ENCODE measurements at regions not wholly inside any gene's neighbourhood (a gene's known extent, or its start where the extent isn't known, plus 50 kb on each side); places are given as distances from the start of the nearest gene placed in this dataset.
"Not testable (repeated sequence)": the region's sequence is repeated elsewhere in the genome, so short reads cannot be mapped to it uniquely, and the experiment has no call there.

DNA sequence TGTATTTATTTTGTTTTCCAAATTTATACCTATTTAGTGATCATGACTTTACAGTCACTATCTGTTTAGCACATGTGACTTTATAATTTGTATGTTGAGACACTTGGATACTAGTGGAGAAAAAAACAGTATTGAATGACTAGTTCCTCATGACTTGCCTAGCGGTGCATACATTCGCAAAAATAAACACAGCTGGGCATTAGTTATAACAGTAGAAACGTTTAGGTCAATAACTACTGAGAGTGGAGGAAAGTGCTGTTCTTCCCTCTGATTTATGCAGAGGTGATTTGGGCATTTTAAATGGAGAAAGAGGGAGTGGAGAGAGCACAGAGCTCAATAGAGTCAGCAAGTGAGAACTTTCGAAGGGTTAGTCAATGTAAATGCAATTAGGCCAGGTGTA is 1679.0 kb upstream of the B3GALT2 start:
- no TSS peak for BruUV-seq (replicated peaks)
- TF ChIP-seq, protein P1, sequence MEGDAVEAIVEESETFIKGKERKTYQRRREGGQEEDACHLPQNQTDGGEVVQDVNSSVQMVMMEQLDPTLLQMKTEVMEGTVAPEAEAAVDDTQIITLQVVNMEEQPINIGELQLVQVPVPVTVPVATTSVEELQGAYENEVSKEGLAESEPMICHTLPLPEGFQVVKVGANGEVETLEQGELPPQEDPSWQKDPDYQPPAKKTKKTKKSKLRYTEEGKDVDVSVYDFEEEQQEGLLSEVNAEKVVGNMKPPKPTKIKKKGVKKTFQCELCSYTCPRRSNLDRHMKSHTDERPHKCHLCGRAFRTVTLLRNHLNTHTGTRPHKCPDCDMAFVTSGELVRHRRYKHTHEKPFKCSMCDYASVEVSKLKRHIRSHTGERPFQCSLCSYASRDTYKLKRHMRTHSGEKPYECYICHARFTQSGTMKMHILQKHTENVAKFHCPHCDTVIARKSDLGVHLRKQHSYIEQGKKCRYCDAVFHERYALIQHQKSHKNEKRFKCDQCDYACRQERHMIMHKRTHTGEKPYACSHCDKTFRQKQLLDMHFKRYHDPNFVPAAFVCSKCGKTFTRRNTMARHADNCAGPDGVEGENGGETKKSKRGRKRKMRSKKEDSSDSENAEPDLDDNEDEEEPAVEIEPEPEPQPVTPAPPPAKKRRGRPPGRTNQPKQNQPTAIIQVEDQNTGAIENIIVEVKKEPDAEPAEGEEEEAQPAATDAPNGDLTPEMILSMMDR (IDR thresholded peaks at IDR 0.05; ENCODE audit: unreplicated experiment) = no peak
- H3K27ac Mint-ChIP-seq (ENCODE audit: low read depth, unreplicated experiment) = no peak overlapping the region
- H3K36me3 Mint-ChIP-seq (ENCODE audit: insufficient read depth, unreplicated experiment) = no peaks in the 10 kb centered on the region
- no peak for DNase-seq (ENCODE audit: unreplicated experiment)
- intact Hi-C loops (cut with micrococcal nuclease) = no loop called here
- no peaks in the 10 kb centered on the region for H3K27me3 Mint-ChIP-seq (ENCODE audit: insufficient read depth, unreplicated experiment)
- H3K4me1 Mint-ChIP-seq (ENCODE audit: insufficient read depth, unreplicated experiment) = no peaks in the 10 kb centered on the region
- CTCF ChIA-PET = no interaction called here
- peaks cover 7% of the 10 kb centered on the region for H3K9me3 Mint-ChIP-seq (ENCODE audit: unreplicated experiment)
- POLR2A ChIA-PET = interaction anchor here (0.7 kb wide), 1 partner anchor 11 kb away, joined by 3 read pairs; no protein-coding TSS in a partner anchor
- H3K4me3 Mint-ChIP-seq (ENCODE audit: unreplicated experiment) = no peak overlapping the region

DNA sequence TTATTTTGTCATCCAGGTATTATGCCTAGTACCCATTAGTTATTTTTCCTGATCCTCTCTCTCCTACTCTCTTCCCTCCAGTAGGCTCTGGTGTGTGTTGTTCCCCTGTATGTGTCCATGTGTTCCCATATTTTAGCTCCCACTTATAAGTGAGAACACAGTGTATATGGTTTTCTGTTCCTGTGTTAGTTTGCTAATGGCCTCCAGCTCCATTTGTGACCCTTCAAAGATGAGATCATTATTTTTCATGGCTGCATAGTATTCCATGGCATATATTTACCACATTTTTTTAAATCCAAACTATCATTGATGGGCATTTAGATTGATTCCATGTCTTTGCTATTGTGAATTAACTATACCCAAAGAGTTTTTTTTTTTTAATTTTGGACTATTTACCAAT is 1675.7 kb upstream of the B3GALT2 start:
- no peaks in the 10 kb centered on the region for H3K27me3 Mint-ChIP-seq (ENCODE audit: insufficient read depth, unreplicated experiment)
- H3K36me3 Mint-ChIP-seq (ENCODE audit: insufficient read depth, unreplicated experiment) = no peaks in the 10 kb centered on the region
- POLR2A ChIA-PET = no interaction called here
- no peak overlapping the region for H3K4me3 Mint-ChIP-seq (ENCODE audit: unreplicated experiment)
- TF ChIP-seq, protein P1 (IDR thresholded peaks at IDR 0.05; ENCODE audit: unreplicated experiment) = no peak
- DNase-seq (ENCODE audit: unreplicated experiment) = no peak
- no peak overlapping the region for H3K27ac Mint-ChIP-seq (ENCODE audit: low read depth, unreplicated experiment)
- intact Hi-C loops (cut with micrococcal nuclease) = no loop called here
- BruUV-seq (replicated peaks) = no TSS peak
- CTCF ChIA-PET = interaction anchor here (0.9 kb wide), 1 partner anchor 1407 kb away, joined by 5 read pairs; no protein-coding TSS in a partner anchor
- no peaks in the 10 kb centered on the region for H3K4me1 Mint-ChIP-seq (ENCODE audit: insufficient read depth, unreplicated experiment)
- H3K9me3 Mint-ChIP-seq (ENCODE audit: unreplicated experiment) = peaks cover 13% of the 10 kb centered on the region

DNA sequence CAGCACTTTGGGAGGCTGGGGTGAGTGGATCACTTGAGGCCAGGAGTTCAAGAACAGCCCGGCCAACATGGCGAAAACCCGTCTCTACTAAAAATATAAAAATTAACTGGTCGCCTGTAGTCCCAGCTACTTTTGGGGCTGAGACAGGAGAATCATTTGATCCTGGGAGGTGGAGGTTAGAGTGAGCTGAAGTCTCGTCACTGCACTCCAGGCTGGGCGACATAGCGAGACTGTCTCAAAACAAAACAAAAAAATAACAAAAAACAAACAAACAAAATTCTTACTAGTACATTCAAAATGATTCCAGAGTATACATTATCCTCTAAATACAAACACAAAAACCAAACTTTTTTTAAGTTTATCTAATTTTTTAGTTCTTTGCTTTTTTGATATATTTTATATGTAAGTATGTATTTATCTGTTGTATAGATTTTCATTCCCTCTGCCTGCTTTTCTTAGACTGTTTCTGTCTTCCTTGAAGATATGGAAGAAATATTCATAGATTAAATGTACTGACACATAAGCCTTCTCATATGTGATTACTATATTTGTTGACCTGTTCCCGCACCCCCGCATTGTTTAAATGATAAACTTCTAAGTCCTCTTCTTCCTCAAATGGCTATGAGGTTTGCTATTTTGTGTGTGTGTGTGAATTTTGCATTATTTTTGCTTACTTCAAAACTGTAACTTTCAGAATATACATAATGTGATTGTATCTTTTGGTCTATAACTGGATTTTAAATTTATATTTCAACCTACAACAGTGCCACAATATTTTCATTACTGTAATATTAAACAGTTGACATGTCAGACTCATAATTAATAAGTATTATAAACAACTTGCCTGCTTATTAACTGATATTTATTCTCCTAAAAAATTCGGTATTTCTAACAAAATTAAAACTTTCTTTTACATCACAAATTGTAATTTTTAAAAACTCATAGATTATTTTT is 1674.1 kb upstream of the B3GALT2 start:
- DNase-seq (ENCODE audit: unreplicated experiment) = no peak
- ChIA-PET POLR2A (no interaction called here), CTCF (interaction anchor here (0.6 kb wide), 1 partner anchor 181 kb away, joined by 3 read pairs; no protein-coding TSS in a partner anchor)
- Mint-ChIP-seq H3K36me3 (ENCODE audit: insufficient read depth, unreplicated experiment) (no peaks in the 10 kb centered on the region), H3K27me3 (ENCODE audit: insufficient read depth, unreplicated experiment) (no peaks in the 10 kb centered on the region), H3K9me3 (ENCODE audit: unreplicated experiment) (peaks cover 13% of the 10 kb centered on the region), H3K27ac (ENCODE audit: low read depth, unreplicated experiment) (no peak overlapping the region), H3K4me3 (ENCODE audit: unreplicated experiment) (no peak overlapping the region), H3K4me1 (ENCODE audit: insufficient read depth, unreplicated experiment) (no peaks in the 10 kb centered on the region)
- TF ChIP-seq, protein P1 (IDR thresholded peaks at IDR 0.05; ENCODE audit: unreplicated experiment) = no peak
- no TSS peak for BruUV-seq (replicated peaks)
- intact Hi-C loops (cut with micrococcal nuclease) = no loop called here

DNA sequence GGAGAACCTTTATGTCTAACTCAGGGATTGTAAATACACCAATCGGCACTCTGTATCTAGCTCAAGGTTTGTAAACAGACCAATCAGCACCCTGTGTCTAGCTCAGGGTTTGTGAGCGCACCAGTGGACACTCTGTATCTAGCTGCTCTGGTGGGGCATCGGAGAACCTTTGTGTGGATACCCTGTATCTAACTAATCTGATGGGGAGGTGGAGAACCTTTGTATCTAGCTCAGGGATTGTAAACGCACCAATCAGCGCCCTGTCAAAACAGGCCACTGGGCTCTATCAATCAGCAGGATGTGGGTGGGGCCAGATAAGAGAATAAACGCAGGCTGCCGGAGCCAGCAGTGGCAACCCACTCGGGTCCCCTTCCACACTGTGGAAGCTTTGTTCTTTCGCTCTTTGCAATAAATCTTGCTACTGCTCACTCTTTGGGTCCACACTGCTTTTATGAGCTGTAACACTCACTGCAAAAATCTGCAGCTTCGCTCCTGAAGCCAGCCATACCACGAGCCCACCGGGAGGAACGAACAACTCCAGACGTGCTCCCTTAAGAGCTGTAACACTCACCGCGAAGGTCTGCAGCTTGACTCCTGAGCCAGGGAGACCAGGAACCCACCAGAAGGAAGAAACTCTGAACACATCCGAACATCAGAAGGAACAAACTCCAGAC is 1673.2 kb upstream of the B3GALT2 start:
- H3K4me1 Mint-ChIP-seq (ENCODE audit: insufficient read depth, unreplicated experiment); H3K4me3 Mint-ChIP-seq (ENCODE audit: unreplicated experiment); DNase-seq (ENCODE audit: unreplicated experiment); BruUV-seq (replicated peaks); H3K27me3 Mint-ChIP-seq (ENCODE audit: insufficient read depth, unreplicated experiment); H3K36me3 Mint-ChIP-seq (ENCODE audit: insufficient read depth, unreplicated experiment); intact Hi-C loops (cut with micrococcal nuclease); POLR2A ChIA-PET; H3K27ac Mint-ChIP-seq (ENCODE audit: low read depth, unreplicated experiment): not testable (repeated sequence)
- CTCF ChIA-PET = interaction anchor here (0.6 kb wide), 1 partner anchor 181 kb away, joined by 3 read pairs; no protein-coding TSS in a partner anchor
- H3K9me3 Mint-ChIP-seq (ENCODE audit: unreplicated experiment) = peaks cover 13% of the 10 kb centered on the region

DNA sequence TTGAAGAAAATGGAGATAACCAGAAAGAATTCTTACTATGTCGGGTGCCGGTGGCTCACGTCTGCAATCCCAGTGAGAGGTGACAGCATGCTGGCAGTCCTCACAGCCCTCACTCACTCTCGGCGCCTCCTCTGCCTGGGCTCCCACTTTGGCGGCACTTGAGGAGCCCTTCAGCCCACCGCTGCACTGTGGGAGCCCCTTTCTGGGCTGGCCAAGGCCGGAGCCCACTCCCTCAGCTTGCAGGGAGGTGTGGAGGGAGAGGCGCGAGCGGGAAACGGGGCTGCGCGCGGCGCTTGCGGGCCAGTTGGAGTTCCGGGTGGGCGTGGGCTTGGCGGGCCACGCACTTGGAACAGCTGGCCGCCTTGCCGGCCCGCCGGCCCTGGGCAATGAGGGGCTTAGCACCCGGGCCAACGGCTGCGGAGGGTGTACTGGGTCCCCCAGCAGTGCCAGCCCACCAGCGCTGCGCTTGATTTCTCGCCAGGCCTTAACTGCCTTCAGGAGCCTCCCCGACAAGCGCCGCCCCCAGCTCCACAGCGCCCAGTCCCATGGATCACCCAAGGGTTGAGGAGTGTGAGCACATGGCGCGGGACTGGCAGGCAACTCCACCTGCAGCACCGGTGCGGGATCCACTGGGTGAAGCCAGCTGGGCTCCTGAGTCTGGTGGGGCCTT is 1672.5 kb upstream of the B3GALT2 start:
- H3K4me1 Mint-ChIP-seq (ENCODE audit: insufficient read depth, unreplicated experiment); BruUV-seq (replicated peaks); H3K36me3 Mint-ChIP-seq (ENCODE audit: insufficient read depth, unreplicated experiment); DNase-seq (ENCODE audit: unreplicated experiment); H3K4me3 Mint-ChIP-seq (ENCODE audit: unreplicated experiment); intact Hi-C loops (cut with micrococcal nuclease); H3K27ac Mint-ChIP-seq (ENCODE audit: low read depth, unreplicated experiment); H3K27me3 Mint-ChIP-seq (ENCODE audit: insufficient read depth, unreplicated experiment); POLR2A ChIA-PET; CTCF ChIA-PET: not testable (repeated sequence)
- H3K9me3 Mint-ChIP-seq (ENCODE audit: unreplicated experiment) = peaks cover 13% of the 10 kb centered on the region
